Erythroblast (primary cell): ENCODE measurements at regions not wholly inside any gene's neighbourhood (a gene's known extent, or its start where the extent isn't known, plus 50 kb on each side); places are given as distances from the start of the nearest gene placed in this dataset.

Experiments used
- GATA1 ChIP-seq: IDR thresholded peaks from 2 replicates; pipeline ENCODE4 v1.6.1; 2011; ENCODE audit warnings: low read depth, mild to moderate bottlenecking, control low read depth, low read length, moderate library complexity
- POLR2A ChIP-seq: IDR thresholded peaks from 2 replicates; pipeline ENCODE4 v1.6.1; 2011; ENCODE audit warnings: mild to moderate bottlenecking, low read length

GRCh38 chr5:97635553-97635952, 452.5 kb upstream of the RIOK2 start:
- no peak for TF ChIP-seq POLR2A
- no peak for TF ChIP-seq GATA1
